ENCODE measurements at regions not wholly inside any gene's neighbourhood (a gene's known extent, or its start where the extent isn't known, plus 50 kb on each side); places are given as distances from the start of the nearest gene placed in this dataset.

- H3K4me1 ChIP-seq = no peaks in the 10 kb centered on the region
- no peak for ATAC-seq
- no peak overlapping the region for H3K4me3 ChIP-seq
- H3K27ac ChIP-seq = no peak overlapping the region
- H3K9me3 ChIP-seq = peaks cover 0 to 17% (median 0%) of the 10 kb centered on the region in 3 donors
- H3K36me3 ChIP-seq = no peaks in the 10 kb centered on the region
- TF ChIP-seq EP300 (IDR thresholded peaks at IDR 0.05) (no peak), CTCF (IDR thresholded peaks at IDR 0.05) (no peak), POLR2A (IDR thresholded peaks at IDR 0.05) (no peak), POLR2AphosphoS5 (IDR thresholded peaks at IDR 0.05) (no peak)
- 26 to 66% methylated on average over 4 to 6 of the region's 6 CpGs for whole genome bisulfite sequencing, 2 donors (ENCODE audit: low coverage in 1 of 2)
- H3K27me3 ChIP-seq = peaks cover 8% of the 10 kb centered on the region
Measured at GRCh38 chr14:96722736-96723135, 74.4 kb upstream of the VRK1 start.

- Histone ChIP-seq H3K9me3 (peaks cover 0 to 17% (median 0%) of the 10 kb centered on the region in 3 donors), H3K27me3 (peaks cover 8% of the 10 kb centered on the region), H3K4me3 (no peak overlapping the region), H3K4me1 (no peaks in the 10 kb centered on the region), H3K27ac (no peak overlapping the region), H3K36me3 (no peaks in the 10 kb centered on the region)
- TF ChIP-seq EP300 (IDR thresholded peaks at IDR 0.05) = no peak
- no peak for TF ChIP-seq POLR2AphosphoS5 (IDR thresholded peaks at IDR 0.05)
- TF ChIP-seq POLR2A (IDR thresholded peaks at IDR 0.05) = no peak
- no peak for TF ChIP-seq CTCF (IDR thresholded peaks at IDR 0.05)
- WGBS, 2 donors (ENCODE audit: low coverage in 1 of 2) = 90% methylated on average over 6 of the region's 10 CpGs; no CpG with 5 or more reads in 1 of the 2 donors
- no peak for ATAC-seq
Measured at GRCh38 chr14:96723946-96724345, 73.2 kb upstream of the VRK1 start.

GRCh38 chr14:96725232-96725631 lies 72.0 kb upstream of the VRK1 start:
- peaks cover 8% of the 10 kb centered on the region for H3K27me3 ChIP-seq
- H3K4me1 ChIP-seq = no peaks in the 10 kb centered on the region
- no peak overlapping the region for H3K27ac ChIP-seq
- no peak for ATAC-seq
- no peaks in the 10 kb centered on the region for H3K36me3 ChIP-seq
- no peak overlapping the region for H3K4me3 ChIP-seq
- WGBS, 2 donors (ENCODE audit: low coverage in 1 of 2) = 79 to 80% methylated on average over 6 to 7 of the region's 8 CpGs
- TF ChIP-seq EP300 (IDR thresholded peaks at IDR 0.05) (no peak), CTCF (IDR thresholded peaks at IDR 0.05) (no peak), POLR2A (IDR thresholded peaks at IDR 0.05) (no peak), POLR2AphosphoS5 (IDR thresholded peaks at IDR 0.05) (no peak)
- H3K9me3 ChIP-seq = peaks cover 0 to 17% (median 0%) of the 10 kb centered on the region in 3 donors

GRCh38 chr14:96727073-96727472 lies 70.1 kb upstream of the VRK1 start:
- H3K27ac ChIP-seq = no peak overlapping the region
- peaks cover 8% of the 10 kb centered on the region for H3K27me3 ChIP-seq
- no peak overlapping the region for H3K4me3 ChIP-seq
- WGBS, 2 donors (ENCODE audit: low coverage in 1 of 2) = 57 to 82% methylated on average over 2 of the region's 2 CpGs
- no peak for TF ChIP-seq POLR2AphosphoS5 (IDR thresholded peaks at IDR 0.05)
- no peak for TF ChIP-seq CTCF (IDR thresholded peaks at IDR 0.05)
- no peak for TF ChIP-seq POLR2A (IDR thresholded peaks at IDR 0.05)
- TF ChIP-seq EP300 (IDR thresholded peaks at IDR 0.05) = no peak
- ATAC-seq = no peak
- H3K9me3 ChIP-seq = peaks cover 0 to 17% (median 0%) of the 10 kb centered on the region in 3 donors
- no peaks in the 10 kb centered on the region for H3K36me3 ChIP-seq
- H3K4me1 ChIP-seq = no peaks in the 10 kb centered on the region

- H3K4me1 ChIP-seq = no peaks in the 10 kb centered on the region
- H3K4me3 ChIP-seq = no peak overlapping the region
- peaks cover 0 to 17% (median 0%) of the 10 kb centered on the region in 3 donors for H3K9me3 ChIP-seq
- no peak overlapping the region for H3K27ac ChIP-seq
- no peak for ATAC-seq
- no peaks in the 10 kb centered on the region for H3K36me3 ChIP-seq
- TF ChIP-seq EP300 (IDR thresholded peaks at IDR 0.05) = no peak
- TF ChIP-seq POLR2AphosphoS5 (IDR thresholded peaks at IDR 0.05) = no peak
- TF ChIP-seq POLR2A (IDR thresholded peaks at IDR 0.05) = no peak
- no peak for TF ChIP-seq CTCF (IDR thresholded peaks at IDR 0.05)
- peaks cover 8% of the 10 kb centered on the region for H3K27me3 ChIP-seq
- WGBS, 2 donors (ENCODE audit: low coverage in 1 of 2) = 56 to 62% methylated on average over 3 of the region's 3 CpGs
Measured at GRCh38 chr14:96727491-96727890, 69.7 kb upstream of the VRK1 start.

Data from gastroesophageal sphincter (tissue), 4 donors.